ENCODE measurements at regions not wholly inside any gene's neighbourhood (a gene's known extent, or its start where the extent isn't known, plus 50 kb on each side); places are given as distances from the start of the nearest gene placed in this dataset.

DNA sequence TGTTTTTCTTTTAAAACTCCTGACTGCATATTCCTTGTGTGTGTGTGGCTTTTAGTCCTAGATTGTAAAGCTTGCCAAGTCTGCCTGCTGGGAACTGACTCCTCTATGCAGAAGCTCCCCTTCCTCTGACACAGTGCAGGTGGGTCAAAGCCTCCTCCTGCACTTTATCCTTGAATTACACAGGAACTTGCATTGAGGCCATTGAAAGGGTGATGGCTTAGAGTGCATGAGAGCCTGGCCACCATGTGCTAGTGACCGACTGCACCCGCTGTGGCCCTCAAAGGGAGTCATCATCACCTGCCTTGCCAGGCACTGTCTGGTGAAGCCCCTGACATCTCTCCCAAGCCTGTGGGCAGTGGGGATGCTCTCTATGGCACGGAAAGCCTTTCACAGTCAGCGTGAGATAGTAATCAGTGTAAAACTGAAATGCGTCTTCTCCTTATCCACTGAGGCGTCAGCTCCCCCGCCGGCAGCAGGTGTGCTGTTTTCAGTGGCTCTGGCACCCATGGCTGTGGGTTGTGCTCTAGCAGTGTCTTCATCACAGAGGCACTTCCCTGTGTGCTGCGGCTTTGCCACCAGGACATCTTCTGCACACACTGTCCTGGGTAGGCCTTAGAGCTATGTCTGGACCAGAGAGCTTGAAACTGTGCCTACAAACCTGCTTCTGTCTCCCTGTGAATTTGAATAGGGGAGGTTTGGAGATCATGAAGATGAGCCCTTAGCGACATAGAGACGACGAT, 87.9 kb downstream of the THBS2 start:
- no peak for DNase-seq

DNA sequence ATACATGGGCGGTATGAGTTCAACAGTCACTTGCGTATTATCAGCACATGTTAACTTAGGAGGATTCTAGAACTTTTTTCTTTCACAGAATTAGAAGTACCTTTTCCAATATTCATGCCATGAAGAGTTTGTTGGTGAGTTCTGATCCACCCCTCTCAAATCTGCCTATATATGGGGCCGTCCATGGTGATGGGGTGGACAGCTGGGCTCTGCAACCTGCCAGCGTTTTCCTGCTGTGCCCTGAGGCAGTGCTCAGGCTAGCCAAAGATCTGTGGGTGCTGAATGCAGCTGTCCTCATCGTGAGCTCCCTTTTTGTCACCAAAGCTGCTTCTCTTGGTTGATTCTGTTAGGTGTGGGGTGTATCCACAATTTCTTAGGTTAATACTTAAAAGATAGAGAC, 88.7 kb downstream of the THBS2 start:
- DNase-seq: no peak

DNA sequence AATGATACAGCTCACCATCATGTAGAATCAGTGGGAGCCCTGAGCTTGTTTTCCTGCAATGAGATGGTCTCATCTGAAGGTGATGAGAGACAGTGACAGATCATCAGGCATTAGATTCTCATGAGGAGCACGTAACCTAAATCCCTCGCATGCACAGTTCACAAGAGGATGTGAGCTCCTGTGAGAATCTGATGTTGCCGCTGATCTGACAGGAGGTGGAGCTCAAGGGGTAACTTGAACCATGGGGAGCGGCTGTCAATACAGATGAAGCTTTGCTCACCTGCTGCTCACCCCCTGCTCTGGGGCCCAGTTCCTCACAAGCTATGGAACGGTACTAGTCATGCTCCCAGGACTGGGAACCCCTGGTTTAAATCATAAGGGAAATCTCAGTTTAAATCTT, 89.2 kb downstream of the THBS2 start:
- DNase-seq: no peak

- DNase-seq: no peak
Measured at GRCh38 chr6:169163411-169163901, 90.2 kb downstream of the THBS2 start.

- no peak for DNase-seq
Measured at GRCh38 chr6:169162752-169163407, 90.8 kb downstream of the THBS2 start.

GRCh38 chr6:169162249-169162648, 91.4 kb downstream of the THBS2 start:
- no peak for DNase-seq

- no peak for DNase-seq
Measured at GRCh38 chr6:169161572-169162167, 92.0 kb downstream of the THBS2 start.

- DNase-seq: no peak
Measured at GRCh38 chr6:169160855-169161560, 92.6 kb downstream of the THBS2 start.

DNA sequence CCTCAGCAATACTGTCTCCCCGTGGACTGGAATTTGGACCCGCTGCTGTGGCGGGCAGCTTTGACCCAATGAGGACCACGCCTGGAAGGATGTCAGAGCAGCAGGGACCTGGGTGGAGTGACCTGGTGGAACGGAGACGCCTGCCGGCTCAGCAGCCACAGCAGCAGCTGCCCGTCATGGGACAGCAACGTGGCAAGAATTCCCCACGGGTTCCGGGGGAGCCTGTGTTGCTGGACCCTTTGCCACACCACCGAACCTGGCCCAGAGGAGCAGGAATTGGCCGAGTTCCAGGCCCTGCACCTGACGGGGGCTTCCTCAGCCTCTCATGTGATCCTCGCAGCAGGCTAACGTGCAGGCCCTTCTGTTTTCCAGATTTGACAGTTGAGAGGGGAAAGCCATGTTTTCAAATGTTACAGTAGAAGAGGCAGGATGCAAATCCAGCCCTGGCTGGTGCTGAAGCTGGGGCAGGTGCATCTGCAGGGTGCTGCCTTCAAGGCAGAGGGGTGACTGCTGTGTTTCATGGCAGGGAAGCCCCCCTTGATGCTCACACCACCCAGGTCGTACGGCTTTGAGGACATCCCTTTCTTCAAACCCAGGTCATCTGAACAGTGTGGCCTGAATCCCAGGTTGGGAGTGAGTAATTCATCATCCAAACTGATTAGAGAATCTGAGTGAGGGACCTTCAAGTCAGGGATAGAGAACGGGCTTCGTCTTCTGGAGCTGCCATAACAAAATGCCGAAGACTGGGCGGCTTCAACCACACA, 93.4 kb downstream of the THBS2 start:
- no peak for DNase-seq

- DNase-seq: no peak
Measured at GRCh38 chr6:169159331-169159730, 94.3 kb downstream of the THBS2 start.

- DNase-seq: no peak
Measured at GRCh38 chr6:169158691-169159090, 95.0 kb downstream of the THBS2 start.

- DNase-seq: no peak
Measured at GRCh38 chr6:169158174-169158573, 95.5 kb downstream of the THBS2 start.

DNA sequence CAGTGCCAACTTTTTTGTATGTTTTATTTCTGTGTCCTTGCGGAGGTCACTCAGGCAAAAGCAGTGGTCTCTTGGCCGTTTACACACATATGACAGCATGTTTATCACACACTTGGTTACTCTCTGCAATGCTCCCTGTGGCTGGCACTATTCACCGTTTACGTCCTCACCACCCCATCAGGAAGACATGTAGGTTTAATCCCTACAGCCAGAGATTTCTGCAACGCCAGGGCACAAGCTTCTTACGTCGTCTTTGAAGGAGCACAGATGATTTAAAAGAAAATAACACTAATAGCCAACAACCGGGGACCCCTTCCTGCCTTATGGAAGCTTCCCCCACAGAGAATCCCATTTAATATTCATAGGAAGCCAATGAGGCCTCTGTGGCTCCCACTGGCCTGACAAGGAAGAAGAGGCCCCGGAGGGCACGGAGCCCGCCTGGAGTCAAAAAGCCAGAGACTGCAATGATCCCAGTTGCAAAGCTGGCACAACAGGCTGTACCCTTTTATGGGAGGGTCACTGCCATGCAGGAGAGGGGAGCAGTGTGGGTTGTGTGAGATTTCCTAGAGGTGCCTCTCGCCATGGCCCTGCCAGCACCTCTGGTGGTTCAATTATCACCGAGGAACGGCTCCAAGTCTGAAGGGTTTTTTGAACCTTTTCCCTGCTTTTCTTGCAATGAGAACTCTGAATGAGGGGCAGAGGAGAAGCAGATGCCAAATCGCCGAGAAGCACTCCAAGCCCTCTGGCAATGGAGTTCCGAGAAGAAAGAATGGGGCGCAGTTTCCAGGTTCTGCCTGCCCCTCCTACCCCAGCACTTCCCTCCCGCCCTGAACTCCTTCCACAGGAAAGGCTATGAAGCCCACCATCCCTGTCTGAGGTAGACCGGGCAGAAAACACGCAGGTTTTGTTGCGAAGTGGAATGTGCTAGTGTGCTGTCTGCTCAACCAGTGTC, 96.2 kb downstream of the THBS2 start:
- DNase-seq: no peak

DNA sequence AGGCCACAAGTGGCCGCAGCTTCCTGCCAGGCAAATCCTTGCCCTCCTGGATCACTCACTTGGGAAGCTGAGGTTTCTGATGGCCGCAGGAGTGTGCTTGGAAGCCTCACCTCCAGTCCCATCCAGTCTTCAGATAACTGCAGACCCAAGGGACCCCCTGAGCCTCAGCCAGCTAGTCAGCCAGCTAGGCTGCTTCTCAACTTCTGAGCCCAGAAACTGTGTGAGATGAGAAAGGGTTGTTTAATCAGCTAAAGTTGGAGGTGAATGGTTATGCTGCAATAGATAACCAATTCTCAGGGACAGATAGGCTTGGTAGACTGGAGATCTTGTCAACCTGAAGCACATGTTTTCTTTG, 96.9 kb downstream of the THBS2 start:
- DNase-seq: no peak

DNA sequence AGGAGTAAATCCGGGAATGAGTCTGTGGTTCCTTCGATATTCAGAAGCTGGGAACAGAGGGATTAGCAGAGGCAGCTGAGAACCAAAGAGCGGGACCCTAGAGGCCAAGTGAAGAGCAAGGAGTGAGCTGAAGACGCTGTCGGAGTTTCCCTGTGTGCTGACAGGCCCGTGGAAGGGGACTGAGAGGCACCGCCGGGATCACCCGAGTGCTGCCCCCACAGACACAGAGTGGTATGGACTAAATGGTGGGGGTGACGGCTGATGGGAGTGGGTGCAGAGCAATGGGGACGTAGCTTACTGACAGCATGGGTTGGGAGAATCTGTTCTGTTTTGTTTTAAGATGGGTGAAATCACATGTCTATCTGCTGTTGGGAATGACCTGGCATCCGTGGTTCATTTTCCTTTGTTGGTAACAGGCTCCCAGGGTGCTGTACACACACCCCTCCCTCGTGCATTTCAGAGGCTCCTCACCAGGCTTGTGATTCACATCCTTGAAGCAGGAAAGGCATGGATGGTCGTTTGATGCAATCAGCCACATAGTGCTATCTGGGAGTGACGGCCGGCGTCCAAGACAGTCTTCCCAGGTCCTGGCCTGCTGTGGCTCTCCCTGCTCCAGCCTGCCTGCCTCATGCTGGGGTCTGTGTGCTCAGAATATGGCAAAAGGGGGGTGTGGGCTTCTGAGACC, 97.4 kb downstream of the THBS2 start:
- DNase-seq: no peak

DNA sequence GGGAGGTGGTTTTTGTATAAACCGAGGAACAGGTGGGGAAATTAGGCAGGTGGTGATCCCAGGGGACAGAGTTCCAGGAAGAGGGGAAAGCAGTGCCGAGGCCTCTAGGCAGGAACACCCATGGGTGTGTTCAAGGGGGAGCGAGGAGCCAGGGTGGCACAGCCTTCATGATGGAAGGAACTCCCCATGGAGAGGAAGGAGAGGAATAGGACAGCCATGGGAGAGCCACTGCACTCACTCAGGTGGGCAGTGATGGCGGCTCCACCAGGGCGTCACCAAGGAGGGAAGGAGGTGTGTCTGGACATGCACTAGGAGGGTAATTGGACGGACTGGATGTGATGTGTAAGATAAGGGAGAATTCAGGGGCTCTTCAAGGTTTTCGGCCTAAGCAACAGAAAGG, 98.2 kb downstream of the THBS2 start:
- DNase-seq: no peak

DNA sequence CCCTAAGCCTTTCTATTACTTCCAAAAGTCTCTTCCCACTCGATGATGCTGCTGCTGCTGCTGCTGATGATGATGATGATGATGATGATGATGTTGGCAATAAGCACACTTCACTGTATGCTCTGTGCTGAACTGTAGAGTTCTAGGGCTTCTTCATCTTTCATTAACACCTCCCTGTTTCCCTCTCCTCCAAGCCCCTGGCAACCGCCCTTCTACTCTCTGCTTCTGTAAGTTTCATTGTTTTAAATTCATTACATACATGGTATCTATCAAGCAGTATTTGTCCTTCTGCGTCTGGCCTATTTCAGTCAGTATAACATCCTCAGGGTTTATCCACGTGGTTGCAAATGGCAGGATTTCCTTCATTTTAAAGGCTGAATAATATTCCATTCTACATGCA, 100.2 kb downstream of the THBS2 start:
- DNase-seq: no peak

DNA sequence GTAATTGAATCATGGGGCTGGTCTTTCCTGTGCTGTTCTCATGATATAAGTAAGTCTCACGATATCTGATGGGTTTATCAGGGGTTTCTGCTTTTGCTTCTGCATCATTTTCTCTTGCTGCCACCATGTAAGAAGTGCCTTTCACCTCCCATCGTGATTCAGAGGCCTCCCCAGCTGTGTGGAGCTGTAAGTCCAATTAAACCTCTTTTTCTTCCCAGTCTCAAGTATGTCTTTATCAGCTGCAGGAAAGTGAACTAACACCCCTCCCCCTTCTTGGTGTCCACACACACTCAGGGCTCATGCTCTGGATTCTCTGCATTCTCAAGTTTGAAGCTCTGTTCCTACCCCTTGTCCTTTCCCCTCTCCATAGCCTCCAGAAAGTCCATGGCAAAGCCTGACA, 107.1 kb downstream of the THBS2 start:
- no peak for DNase-seq

DNA sequence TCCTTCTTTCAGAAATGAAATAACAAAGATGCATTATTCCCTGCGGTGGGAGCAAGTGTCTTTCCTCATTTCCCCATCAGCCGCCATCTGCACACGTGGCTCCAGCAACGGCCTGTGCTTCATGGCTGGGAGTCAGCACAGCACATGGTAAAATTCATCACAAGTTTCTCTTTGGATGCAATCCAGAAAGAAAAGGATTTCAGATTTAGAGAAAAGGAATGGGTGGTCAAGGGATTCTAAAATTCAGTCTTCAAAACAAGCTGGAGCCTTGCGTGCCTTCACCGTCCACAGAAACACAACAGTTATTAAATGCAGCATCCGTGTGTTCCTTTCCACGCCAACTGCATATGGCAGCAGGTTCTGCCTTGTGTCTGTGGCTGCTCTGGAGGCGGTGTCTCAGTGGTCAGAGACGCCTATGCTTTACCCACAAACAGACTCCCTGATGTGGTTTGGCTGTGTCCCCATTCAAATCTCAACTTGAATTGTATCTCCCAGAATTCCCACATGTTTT, 107.6 kb downstream of the THBS2 start:
- no peak for DNase-seq

DNA sequence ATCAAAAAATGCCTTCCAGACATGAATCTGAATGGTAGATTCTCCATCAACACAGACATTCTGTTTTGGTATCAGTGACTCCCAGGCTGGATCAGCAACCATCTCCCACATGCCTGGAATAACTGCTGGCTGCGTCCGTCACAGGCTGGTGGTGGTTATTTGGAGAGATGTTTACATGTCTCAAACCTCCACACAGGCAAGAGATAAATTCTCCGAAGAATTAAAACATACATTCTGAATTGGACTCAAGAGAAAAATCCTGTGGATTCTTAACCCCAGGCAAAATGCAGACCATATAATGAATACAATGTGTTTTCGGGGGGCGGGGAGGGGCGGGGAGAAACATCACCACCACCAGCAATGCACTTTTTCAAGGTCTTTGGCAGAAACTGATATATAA, 108.2 kb downstream of the THBS2 start:
- DNase-seq: no peak

DNA sequence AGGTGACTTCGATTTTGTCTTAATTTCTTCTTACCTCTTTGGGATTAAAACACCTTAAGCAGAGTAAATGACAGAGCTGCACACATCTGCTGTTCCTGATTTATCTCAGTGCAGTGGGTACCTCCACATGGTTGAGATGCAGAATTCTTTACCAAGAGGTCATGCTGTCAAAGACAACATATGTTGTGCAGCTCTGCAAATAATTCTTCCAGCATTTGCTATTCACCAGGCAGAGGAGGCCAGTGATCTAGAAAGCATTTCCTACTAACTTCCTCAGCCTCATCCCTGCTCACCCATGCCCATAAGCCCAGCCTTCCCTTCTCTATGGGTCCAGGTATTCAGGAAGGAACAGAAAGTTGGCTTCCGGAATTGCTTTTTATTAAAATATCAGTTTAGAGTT, 109.3 kb downstream of the THBS2 start:
- DNase-seq: no peak
